A172 (cell line): ENCODE measurements at regions not wholly inside any gene's neighbourhood (a gene's known extent, or its start where the extent isn't known, plus 50 kb on each side); places are given as distances from the start of the nearest gene placed in this dataset.
"Not testable (repeated sequence)": the region's sequence is repeated elsewhere in the genome, so short reads cannot be mapped to it uniquely, and the experiment has no call there.

Experiments
- DNase-seq: peaks from one replicate; pipeline ENCODE4 v3.0.0-alpha.2; 2015; ENCODE audit warnings: low spot score

DNA sequence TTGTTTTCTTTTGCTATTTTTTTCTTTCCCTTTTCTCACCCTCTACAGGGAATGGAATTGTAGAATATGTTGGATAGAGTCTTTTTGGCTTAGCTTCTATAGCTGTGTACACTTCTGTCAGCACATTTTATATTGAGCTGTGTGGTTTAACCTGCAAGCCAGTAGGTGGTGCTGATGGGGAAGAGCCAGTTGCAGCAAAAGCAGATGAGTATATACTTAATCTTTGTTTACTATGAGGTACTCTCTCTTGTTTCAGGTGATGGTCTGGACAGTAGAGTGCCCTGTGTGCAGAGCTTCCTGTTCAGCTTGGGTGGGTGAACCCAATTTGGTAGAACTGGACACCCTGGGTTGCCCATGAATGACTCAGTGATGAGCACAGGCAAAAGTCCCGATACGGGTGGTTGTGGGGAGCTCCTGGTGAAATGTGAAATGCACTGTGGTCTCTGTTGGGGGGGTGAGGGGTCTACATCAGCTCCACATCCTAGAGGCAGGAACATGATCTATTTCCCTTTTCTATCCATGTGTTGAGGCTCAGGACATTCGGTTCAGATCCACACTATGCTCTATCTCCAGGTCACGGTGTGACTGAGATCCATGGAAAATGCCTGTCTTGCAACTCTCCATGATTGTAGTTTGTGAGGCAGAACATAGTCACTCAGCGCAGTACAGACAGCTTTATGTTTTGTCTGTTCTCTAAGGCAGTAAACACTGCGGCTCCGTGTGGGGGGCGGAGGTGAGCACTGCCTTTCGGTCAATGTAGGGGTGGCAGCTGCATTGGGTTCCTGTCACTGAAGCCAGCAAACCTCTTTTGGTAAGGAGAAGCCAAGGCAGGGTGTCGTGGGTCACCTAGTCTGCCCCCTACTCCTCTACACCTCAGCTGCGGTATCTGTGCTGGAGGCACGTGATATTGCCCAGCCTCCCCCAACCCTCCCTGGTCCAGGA, 353.2 kb downstream of the PRR16 start:
- no peak for DNase-seq

DNA sequence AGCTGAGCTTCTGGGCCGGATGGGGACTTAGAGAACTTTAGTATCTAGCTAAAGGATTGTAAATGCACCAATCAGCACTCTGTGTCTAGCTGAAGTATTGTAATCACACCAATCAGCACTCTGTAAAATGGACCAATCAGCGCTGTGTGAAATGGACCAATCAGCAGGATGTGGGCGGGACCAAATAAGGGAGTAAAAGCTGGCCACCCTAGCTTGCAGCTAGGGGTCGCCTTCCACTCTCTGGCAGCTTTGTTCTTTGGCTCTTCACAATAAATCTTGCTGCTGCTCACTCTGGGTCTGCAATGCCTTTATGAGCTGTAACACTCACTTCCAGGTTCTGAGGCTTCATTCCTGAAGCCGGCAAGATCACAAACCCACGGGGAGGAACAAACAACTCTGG, 354.0 kb downstream of the PRR16 start:
- no peak for DNase-seq

DNA sequence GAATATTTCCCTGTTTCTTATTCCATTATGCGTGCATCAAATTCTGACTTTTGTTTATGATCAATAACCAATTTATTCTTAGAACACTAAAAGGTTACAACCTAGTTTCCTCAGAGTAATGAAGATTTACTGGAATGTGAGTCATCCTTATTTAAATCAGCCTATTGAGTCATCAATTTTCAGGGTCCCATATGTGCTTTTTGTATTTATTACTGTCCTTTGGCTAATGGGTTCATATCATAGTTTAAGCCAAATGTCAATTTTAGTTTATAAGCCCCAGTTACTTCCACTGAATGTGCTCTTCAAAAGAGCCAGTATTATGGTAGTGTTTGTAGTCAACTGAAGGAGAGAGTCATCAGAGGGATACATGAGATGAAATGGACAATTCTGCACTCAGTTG, 359.2 kb downstream of the PRR16 start:
- DNase-seq: no peak

DNA sequence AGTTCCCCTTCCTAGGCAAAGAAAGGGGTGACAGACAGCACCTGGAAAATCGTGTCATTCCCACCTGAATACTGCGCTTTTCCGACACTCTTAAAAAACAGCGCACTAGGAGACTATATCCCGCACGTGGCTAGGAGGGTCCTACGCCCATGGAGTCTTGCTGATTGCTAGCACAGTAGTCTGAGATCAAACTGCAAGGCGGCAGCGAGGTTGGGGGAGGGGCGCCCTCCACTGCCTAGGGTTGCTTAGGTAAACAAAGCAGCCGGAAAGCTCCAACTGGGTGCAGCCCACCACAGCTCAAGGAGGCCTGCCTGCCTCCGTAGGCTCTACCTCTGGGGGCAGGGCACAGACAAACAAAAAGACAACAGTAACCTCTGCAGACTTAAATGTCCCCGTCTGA, 367.5 kb downstream of the PRR16 start:
- not testable (repeated sequence) for DNase-seq

DNA sequence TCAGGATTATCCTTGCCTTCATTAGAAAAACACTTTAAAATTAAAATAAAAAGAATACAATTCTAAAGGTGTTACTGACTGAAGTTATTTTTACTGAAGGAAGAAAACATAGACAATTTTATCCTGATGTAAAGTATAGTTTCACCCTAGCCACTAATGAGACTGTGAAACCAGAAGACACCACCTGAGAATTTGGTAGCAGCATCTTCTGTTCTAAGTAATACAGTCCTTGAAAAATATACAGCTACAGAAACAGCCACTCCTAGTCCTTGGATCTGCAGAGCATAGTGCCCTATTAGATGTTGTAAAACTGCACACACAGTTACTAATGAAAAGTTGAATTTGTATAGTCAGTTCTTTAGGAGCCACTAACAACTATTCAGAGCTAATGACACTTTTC, 377.7 kb downstream of the PRR16 start:
- no peak for DNase-seq

DNA sequence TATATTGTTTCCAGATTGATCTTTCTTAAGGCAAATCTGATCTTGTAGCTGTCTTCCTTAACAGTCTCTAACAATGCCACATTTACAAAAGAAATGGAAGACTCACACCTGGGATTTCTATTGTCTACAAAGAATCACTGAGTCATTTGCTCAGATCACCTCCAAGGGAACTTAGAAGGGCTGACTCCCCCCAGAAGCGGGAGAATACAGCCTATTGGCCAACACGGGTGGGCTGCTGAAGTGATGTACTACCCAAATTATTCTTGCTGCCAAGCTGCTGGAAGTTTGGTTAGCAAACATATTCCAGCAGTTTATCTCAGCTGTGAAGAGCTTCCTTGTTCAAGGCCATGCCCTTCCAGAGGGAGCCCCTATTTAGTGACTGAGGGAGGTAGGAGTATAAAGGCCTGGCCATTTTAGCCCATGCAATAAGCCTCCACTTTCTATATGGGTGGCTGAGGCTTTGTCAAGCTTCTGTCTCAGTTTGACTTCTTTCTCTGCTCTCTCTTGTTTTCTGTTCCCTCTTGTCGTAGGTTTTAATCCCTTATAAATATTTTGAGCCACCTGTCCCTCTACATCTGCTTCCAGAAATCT, 379.4 kb downstream of the PRR16 start:
- DNase-seq: no peak

DNA sequence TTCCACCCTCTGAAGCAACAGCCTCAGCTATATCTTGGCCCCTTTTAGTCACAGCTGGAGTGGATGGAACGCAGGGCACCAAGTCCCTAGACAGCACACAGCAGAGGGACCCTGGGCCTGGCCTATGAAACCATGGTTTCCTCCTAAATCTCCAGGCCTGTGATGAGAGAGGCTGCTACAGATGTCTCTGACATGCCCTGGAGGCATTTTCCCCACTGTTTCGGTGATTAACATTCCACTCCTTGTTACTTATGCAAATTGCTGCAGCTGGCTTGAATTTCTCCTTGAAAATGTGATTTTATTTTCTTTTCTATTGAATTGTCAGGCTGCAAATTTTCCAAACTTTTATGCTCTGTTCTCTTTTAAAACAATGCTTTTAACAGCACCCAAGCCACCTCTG, 384.8 kb downstream of the PRR16 start:
- no peak for DNase-seq

DNA sequence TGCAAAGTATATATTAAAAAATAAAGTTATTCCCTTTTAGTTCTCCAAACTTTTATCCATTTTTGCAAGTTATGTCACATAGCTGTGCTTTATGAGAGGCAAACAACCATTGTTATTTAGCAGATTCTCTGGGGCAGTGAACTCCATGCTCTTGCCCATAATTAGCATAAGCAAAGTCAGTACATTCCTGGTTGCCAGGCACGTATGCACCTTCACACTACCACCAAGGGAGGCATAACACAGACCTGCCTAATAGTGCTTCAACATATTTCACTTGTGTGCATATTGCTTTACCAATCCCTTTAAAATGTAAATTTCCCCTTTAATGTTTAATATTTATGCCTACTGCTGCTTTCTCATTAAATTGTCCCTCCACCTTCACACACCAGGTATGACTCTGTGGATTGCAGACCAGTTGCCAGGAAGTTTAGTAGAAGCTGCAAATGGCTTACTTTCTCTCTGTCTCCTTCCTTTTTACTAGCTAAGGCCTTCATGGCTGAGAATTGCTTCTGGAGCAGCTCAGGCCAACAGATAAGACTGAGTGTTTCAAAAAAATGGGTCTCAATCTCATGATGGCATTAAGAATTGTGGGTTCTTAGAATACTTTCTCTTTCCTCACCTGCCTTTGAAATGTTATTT, 388.2 kb downstream of the PRR16 start:
- DNase-seq: no peak

DNA sequence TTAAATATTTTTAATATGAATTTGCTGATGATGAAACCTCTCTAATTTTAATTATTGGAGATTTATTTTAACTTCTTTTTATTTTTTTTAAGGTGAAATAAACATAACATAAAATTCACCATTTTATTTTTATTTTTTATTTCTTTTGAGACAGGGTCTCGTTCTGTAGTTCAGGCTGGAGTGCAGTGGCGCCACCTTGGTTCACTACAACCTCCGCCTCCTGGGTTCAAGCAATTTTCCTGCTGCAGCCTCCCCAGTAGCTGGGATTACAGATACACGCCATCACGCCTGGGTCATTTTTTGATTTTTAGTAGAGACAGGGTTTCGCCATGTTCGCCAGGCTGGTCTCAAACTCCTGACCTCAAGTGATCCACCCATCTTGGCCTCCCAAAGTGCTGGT, 402.9 kb downstream of the PRR16 start:
- no peak for DNase-seq

DNA sequence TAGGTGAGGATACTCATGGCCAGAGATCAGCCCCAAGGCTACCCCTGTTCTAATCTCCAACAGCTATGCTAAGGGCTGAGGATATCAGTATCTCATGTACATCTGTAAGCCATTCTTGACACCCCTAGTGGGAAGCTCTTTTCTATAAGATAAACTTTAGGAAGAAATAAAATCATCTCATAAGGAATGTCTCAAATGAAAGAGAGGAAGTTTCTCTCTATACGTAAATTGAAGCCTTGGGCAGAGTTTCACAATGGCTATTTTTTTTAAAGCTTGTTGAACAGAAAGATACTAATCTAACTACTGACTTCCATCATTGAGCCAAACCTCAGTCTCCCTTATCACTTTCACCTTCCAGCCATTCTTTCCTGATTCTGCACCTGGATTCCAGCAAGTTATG, 405.7 kb downstream of the PRR16 start:
- no peak for DNase-seq

DNA sequence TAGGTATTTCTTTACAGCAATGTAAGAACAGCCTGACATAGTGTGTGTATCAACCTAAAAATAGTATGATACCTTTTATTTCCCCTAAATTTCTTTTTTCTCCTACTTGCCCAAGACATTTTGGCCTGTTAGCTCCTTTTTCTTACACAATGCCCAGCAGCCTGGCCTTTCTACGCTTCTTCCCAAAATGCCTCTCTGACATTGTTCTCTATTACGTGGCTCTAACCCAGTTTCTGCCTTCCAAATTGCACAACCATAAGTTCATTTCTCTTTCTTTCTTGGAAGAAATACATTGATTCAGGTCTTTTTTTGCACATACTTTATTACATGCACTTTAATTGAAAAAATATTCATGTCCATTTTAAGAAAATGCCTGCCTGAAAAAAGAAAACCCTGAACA, 408.2 kb downstream of the PRR16 start:
- no peak for DNase-seq

DNA sequence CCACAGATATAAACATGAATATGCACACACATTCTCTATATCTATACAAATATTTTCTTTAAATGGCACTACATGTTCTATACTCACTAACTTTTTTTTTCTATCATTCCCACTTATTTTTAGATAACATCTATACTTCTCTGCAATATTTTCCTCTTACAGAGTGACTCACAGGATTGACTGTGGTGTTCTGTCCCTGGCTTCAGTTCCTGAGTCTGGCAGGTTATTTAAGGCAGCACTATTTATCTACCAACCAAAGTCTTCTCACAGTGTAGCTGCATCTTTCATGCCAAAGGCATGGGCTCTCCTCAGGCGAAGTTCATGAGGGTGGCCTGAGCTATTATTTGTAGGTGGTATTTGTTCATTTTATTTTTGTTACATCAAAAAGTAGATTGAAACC, 409.0 kb downstream of the PRR16 start:
- no peak for DNase-seq

DNA sequence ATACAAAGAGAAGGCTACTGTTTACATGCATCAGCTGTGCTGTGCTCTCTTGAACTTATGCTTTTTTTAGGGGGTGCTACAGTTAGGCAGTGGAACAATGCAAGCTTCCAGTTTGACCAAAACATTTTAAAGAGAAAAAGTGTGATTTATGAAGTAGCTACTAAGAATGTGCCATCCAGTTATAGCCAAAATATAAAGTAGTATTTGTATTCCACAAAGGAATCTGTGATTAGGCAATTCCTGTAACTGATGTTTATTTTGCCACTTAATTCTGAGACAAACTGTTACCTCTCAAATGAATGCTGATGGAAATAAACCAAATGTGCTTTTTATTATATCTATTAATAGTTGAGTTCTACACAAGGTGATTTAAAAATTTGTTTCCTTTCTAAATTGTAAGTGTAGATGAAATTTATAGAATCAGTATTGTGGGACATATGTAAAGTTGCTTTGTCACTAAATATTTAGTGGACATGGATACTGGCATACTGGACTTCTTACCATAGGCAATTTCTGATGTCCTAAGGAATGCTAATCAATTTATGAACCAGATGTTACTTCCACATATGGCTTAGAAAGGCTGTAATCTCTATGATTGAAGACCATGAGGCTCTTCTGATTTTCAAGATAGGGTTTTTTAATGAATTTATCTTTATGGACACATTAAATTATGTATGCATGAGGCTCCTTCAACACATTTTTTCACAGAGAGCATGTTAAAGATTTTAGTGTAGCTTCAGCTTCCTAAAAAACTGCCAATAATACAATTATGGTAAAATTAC, 410.2 kb downstream of the PRR16 start:
- DNase-seq: no peak

DNA sequence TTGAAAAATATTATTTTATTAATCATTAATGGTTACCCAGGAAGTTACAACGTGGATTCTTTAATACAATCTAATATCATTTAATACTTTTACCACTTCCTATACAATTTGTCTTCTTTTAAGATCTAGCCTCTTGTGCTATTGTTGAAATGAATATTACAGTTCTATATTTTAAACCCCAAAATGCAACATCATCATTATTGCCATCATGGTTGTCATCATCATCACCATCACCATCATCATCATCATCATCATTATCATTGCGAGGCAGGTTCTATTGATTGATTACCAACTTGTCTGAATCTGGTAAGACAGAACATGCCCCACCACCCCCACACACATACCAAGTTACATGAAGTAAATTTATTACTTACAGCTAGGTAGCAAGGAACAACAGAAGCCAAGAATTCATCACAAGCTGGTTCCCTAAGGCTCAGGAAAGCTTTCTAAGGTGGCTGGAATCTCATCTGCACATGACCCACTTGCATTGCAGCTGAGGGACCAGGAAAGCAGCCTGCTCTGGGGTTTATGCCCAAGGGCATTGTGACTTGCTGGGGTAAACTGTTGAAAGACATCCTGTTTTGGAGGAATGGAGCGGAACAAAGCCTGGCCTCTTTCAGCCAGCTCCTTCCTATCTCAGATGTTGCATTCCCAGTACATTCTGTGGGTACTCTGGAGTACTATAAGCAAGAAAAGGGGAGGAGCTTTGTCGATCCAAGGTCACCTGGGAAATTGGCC, 418.1 kb downstream of the PRR16 start:
- DNase-seq: no peak

DNA sequence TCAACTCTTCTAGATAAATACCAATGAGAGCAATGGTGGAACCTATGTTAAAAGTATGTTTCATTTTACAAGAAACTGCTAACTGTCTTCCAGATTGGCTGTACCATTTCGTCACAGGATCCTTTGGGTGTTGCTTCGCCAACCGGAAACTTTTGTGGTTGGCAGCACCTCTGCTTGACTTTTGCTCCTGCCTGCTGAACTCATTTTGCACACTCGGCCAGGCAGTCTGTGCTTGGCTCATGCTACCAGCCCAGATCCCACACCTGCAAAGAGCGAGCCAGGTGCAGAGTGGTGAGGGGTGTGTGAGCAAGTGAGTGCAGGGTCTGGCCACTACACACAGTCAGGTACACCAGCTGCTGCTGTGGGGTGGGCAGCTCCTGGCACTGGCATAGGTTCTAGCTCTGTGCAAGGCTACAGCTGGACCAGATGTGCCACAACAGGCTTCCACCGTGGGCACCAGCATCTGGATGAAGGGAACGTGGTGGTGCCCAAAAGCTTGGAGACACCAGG, 422.3 kb downstream of the PRR16 start:
- DNase-seq: no peak

DNA sequence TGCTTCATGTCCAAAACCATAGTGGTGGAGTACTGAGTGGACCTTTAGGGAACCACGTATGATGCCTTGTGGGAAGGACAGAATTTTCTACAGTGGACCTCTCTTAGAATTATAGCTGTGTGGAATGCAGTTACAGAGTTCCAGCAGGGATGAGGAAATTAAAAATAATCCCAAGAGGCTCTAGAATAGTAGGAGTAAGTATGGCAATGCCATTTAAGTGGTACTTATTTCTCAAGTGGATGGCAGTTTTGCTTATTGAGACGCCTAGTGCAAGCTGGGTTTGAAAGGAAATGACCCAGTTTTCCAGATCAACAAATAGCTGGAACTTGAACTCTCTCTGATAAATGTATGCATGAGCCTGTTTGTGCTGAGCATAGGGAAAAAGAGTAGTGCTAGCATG, 431.6 kb downstream of the PRR16 start:
- no peak for DNase-seq

DNA sequence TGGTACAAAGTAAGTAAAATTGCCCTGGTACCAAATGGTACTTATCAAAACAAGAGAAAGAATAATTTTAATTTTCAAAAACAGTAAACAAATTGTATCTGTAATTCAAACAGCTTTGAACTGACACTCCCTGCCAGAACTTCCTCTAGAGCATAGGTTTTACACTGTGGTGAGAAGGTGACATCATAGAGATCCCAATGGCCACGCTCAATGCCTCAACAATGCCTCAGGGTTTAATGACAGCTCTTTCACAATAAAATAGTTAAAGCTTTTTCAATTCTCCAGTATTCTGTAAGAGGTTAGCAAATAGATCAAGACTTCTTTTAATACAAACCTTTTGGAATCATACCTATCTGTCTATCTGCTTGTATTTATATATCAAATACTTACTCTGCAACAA, 437.1 kb downstream of the PRR16 start:
- DNase-seq: no peak

DNA sequence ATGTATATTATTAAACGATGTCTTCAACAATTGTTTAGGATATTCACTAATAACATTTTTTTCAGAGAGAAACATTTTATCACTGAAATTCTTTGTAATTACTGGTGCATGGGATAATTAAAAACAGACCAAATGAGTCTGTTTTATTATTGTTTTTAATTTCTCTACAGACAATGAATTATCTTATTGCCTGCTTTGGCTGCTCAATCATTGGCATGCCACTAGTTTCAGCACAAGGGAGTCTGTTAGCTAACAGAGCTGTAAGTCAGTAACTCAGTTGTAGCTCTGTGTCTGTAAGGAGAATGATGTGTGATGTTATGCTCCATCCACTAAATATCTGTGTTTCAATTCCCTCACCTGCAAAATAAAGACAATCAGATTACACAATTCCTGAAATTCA, 443.9 kb downstream of the PRR16 start:
- no peak for DNase-seq

DNA sequence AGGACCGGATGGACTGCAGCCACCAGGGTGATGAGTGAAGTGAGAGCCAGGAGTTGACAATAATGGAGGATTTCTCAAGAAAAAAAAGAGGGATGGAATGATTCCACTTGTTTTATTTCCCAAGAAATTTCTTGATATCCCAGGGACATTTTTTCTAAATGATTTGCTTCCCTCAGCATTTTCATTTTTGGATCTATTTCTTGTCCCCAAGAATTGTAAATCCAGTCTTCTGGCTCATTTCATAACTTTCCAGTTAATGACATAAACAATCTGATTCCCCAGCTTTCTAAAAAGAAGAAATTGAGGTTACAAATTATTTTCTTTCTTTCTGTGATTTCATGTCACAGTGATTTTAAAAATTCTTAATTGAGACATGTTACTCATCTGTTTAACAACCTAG, 446.5 kb downstream of the PRR16 start:
- DNase-seq: no peak

DNA sequence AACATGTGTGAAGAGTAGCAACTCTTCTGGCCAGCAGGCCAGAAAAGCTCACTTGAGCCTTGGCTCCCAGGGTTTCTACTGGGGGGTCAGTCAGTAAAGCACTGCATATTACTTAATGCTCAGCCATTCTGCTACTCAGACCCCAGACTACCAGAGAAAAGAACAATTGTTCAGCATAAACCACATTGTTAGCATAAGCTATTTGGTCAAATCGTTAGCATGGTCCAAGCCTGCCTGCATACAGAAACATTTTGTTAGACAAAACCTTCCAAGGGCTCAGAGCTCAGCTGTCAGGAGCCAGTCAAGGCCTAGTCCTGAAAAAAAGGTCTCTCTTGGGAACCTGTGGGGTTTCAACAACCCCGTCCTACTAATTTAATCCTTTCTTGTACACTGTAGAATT, 449.3 kb downstream of the PRR16 start:
- no peak for DNase-seq

DNA sequence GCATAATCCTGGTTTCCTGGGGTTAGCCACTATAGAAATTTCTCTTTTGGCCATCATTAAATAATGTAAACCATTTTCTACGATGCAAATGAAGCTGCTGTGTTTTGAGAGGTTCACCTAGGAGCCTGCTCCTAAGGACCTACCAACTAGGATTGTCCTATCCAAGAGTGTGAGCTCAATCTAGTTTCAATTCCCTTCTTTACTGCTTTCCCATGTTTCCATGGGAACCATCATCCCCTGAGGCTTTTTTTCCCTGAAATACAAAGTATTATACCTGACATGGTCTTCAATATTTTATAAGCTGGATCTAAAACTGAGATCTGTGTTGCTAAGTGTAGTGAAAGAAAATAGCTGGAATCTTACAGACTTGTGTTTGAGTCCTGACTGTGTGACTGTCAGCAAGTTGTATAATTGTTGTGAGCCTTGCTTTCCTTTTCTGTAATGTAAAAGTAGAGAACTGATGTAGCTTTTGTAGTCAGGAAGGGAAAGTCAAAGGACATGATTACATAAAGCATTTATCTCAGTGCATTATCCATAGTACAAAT, 453.2 kb downstream of the PRR16 start:
- DNase-seq: no peak
